CD4-positive, alpha-beta T cell (primary cell): ENCODE measurements at regions not wholly inside any gene's neighbourhood (a gene's known extent, or its start where the extent isn't known, plus 50 kb on each side); places are given as distances from the start of the nearest gene placed in this dataset.

Experiments used
- ATAC-seq: fragments of 200-7000 bp; cut with Tn5 transposase; one replicate; pipeline ENCODE4 v1.10.0; 2022; ENCODE audit warnings: mild to moderate bottlenecking; ENCODE audit not compliant: poor library complexity
- CTCF ChIA-PET: fragments of 350-600 bp; sonication (Branson Sonifier 250); formaldehyde crosslinking; loops from one replicate; lab custom pipeline; 2021; ENCODE audit warnings: antibody characterized with exemption, inconsistent platforms; lab: Charles Lee
- POLR2A ChIA-PET: fragments of 350-600 bp; sonication (Branson Sonifier 250); formaldehyde crosslinking; loops from one replicate; lab custom pipeline; 2021; ENCODE audit warnings: antibody characterized with exemption, inconsistent platforms; lab: Charles Lee
- DNase-seq, 14 experiments: peaks; one replicate each; pipeline ENCODE4 v3.0.0-alpha.2; 2013 to 2020; ENCODE audit warnings: mixed read lengths in 2 of 14
- H3K27ac ChIP-seq, 2 donors: one replicate each; pipeline versions ENCODE4 v1.5.1 to v1.7.0; 2013; ENCODE audit warnings: low read length in 2 of 2, low read depth in 1 of 2, mild to moderate bottlenecking in 1 of 2
- H3K27me3 ChIP-seq, 2 experiments: 1 replicate in 1 of 2; 2 replicates in 1 of 2; pipeline versions ENCODE4 v1.6.1 to v1.7.0; 2013; ENCODE audit warnings: low read length in 2 of 2, control low read depth in 1 of 2, mild to moderate bottlenecking in 1 of 2, moderate library complexity in 1 of 2; ENCODE audit not compliant: insufficient read depth in 2 of 2, control insufficient read depth in 1 of 2
- H3K36me3 ChIP-seq: one replicate; pipeline ENCODE4 v1.6.1; 2013; ENCODE audit warnings: low read length, control low read depth; ENCODE audit not compliant: insufficient read depth
- H3K4me1 ChIP-seq: one replicate; pipeline ENCODE4 v1.6.1; 2013; ENCODE audit warnings: low read length, control low read depth; ENCODE audit not compliant: insufficient read depth
- H3K4me3 ChIP-seq: one replicate; pipeline ENCODE4 v1.5.1; 2013; ENCODE audit warnings: mild to moderate bottlenecking, low read length, moderate library complexity
- H3K9me3 ChIP-seq, 2 experiments: 1 replicate in 1 of 2; 2 replicates in 1 of 2; pipeline versions ENCODE4 v1.6.1 to v1.7.0; 2013; ENCODE audit warnings: low read length in 2 of 2, mild to moderate bottlenecking in 2 of 2, control low read depth in 1 of 2, moderate library complexity in 1 of 2; ENCODE audit not compliant: control insufficient read depth in 1 of 2, insufficient read depth in 1 of 2
- H3K27ac Mint-ChIP-seq: one replicate; pipeline ENCODE4 v1.8.0; 2020; ENCODE audit warnings: mixed read lengths
- H3K27me3 Mint-ChIP-seq: one replicate; pipeline ENCODE4 v1.8.0; 2021; ENCODE audit warnings: mixed read lengths
- H3K36me3 Mint-ChIP-seq: one replicate; pipeline ENCODE4 v1.8.0; 2021; ENCODE audit warnings: low read depth, mixed read lengths
- H3K4me1 Mint-ChIP-seq: one replicate; pipeline ENCODE4 v1.8.0; 2021; ENCODE audit warnings: low read depth, mixed read lengths
- H3K4me3 Mint-ChIP-seq: one replicate; pipeline ENCODE4 v1.8.0; 2020; ENCODE audit warnings: mild to moderate bottlenecking, mixed read lengths
- H3K9me3 Mint-ChIP-seq: one replicate; pipeline ENCODE4 v1.8.0; 2020; ENCODE audit warnings: mixed read lengths
- intact Hi-C, 2 experiments: fragments of 100-400 bp; cut with DNase I in 1 of 2; cut with micrococcal nuclease in 1 of 2; formaldehyde crosslinking; loops; one replicate each; pipeline versions ENCODE4 v1.15.1 to v1.9.0; 2023 to 2025; cut with DNase I, micrococcal nuclease
- TF ChIP-seq, protein P1 (sequence below): fragments of 200-600 bp; IDR thresholded peaks from one replicate; pipeline ENCODE4 v1.8.0; 2022; ENCODE audit warnings: antibody characterized with exemption, mild to moderate bottlenecking

DNA sequence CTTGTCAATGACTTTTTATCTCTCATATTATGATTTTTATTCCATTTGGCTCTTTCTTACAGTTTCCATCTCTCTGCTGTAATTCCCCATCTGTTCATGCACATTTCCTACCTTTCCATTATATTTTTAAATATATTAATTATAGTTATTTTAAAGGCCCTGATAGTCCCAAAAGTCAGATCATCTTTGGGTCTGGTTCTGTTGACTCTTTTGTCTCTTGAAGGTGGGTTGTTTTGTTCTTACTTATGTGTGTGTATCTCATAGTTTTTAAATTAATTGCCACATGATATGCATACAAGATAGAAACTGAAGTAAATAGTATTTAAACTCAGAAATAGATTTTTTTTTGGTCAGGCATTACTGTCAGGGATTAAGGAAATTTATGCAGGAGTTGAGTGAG lies 178.0 kb upstream of the AJAP1 start:
- no peak for ATAC-seq
- intact Hi-C loops, result no loop called here
- POLR2A ChIA-PET, result no interaction called here

DNA sequence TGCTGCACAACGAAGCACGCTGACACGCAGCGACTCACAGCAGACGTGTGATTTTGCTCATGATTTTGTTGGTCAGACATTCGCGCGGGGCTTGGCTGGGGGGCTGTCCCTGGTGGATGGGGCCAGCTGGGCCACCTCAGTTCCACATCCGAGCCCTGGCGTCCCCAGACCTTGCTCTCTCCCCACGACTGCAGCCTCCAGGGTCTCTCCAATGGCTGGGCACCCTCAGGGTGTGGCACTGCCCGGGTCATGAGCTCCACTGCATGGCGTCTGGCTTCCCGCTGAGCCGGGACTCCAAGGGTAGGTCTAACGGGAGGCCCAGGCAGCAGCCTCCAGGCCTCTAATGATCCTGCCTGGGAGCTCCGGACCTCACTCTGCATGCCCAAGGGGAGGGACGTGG lies 173.0 kb upstream of the AJAP1 start:
- ATAC-seq, result no peak
- no peaks in the 10 kb centered on the region for H3K4me1 ChIP-seq
- no peak for DNase-seq
- ChIA-PET POLR2A (no interaction called here), CTCF (no interaction called here)
- Mint-ChIP-seq H3K36me3 (no peaks in the 10 kb centered on the region), H3K27me3 (no peaks in the 10 kb centered on the region), H3K4me3 (no peak overlapping the region), H3K4me1 (no peaks in the 10 kb centered on the region), H3K27ac (no peak overlapping the region), H3K9me3 (peaks cover 3% of the 10 kb centered on the region)
- H3K27ac ChIP-seq, result no peak overlapping the region
- TF ChIP-seq, protein P1, sequence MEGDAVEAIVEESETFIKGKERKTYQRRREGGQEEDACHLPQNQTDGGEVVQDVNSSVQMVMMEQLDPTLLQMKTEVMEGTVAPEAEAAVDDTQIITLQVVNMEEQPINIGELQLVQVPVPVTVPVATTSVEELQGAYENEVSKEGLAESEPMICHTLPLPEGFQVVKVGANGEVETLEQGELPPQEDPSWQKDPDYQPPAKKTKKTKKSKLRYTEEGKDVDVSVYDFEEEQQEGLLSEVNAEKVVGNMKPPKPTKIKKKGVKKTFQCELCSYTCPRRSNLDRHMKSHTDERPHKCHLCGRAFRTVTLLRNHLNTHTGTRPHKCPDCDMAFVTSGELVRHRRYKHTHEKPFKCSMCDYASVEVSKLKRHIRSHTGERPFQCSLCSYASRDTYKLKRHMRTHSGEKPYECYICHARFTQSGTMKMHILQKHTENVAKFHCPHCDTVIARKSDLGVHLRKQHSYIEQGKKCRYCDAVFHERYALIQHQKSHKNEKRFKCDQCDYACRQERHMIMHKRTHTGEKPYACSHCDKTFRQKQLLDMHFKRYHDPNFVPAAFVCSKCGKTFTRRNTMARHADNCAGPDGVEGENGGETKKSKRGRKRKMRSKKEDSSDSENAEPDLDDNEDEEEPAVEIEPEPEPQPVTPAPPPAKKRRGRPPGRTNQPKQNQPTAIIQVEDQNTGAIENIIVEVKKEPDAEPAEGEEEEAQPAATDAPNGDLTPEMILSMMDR, result no peak
- no peak overlapping the region for H3K4me3 ChIP-seq
- intact Hi-C loops, result no loop called here
- peaks cover 5 to 26% of the 10 kb centered on the region in 2 experiments for H3K9me3 ChIP-seq
- H3K27me3 ChIP-seq, result no peaks in the 10 kb centered on the region
- no peaks in the 10 kb centered on the region for H3K36me3 ChIP-seq

More for the DNA sequence above, 178.0 kb upstream of the AJAP1 start:
- no peak overlapping the region for H3K27ac ChIP-seq
- no peaks in the 10 kb centered on the region for H3K36me3 ChIP-seq
- Mint-ChIP-seq H3K27me3 (no peaks in the 10 kb centered on the region), H3K4me3 (no peak overlapping the region), H3K4me1 (no peaks in the 10 kb centered on the region), H3K9me3 (peaks cover 13% of the 10 kb centered on the region), H3K36me3 (no peaks in the 10 kb centered on the region), H3K27ac (no peak overlapping the region)
- peaks cover 7 to 11% of the 10 kb centered on the region in 2 experiments for H3K9me3 ChIP-seq
- CTCF ChIA-PET, result no interaction called here
- TF ChIP-seq, protein P1, result no peak
- no peaks in the 10 kb centered on the region for H3K27me3 ChIP-seq
- DNase-seq, result no peak
- H3K4me3 ChIP-seq, result no peak overlapping the region
- no peaks in the 10 kb centered on the region for H3K4me1 ChIP-seq

DNA sequence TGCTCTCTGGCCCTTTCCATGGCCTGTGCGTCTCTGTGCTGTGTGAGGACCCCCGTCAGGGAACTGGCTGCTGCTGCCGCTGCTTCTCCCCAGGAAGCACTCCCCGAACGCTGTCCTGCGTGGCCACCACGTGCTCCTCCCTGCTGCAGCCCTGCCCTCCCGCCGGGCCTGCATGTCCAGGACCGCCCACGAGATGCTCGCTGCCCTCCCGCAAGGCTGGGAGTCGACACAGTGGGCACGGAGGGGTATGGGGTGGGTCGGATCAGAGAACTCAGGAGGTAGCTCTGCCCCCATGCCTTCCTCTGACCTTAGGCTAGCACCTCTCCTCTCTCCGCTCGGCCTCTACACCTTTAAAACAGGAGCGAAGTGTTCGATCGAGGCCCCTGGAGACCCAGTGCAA lies 171.9 kb upstream of the AJAP1 start:
- TF ChIP-seq, protein P1, result no peak
- no peak overlapping the region for H3K4me3 ChIP-seq
- peaks cover 0 to 27% of the 10 kb centered on the region in 2 experiments for H3K9me3 ChIP-seq
- ChIA-PET CTCF (no interaction called here), POLR2A (no interaction called here)
- Mint-ChIP-seq H3K4me3 (no peak overlapping the region), H3K36me3 (no peaks in the 10 kb centered on the region), H3K27me3 (peaks cover 2% of the 10 kb centered on the region), H3K9me3 (no peaks in the 10 kb centered on the region), H3K4me1 (no peaks in the 10 kb centered on the region), H3K27ac (no peak overlapping the region)
- ATAC-seq (no peak), DNase-seq (no peak)
- H3K4me1 ChIP-seq, result no peaks in the 10 kb centered on the region
- no peaks in the 10 kb centered on the region for H3K27me3 ChIP-seq
- no peak overlapping the region for H3K27ac ChIP-seq
- intact Hi-C loops, result no loop called here
- H3K36me3 ChIP-seq, result no peaks in the 10 kb centered on the region
